Activated CD4-positive, CD25-positive, alpha-beta regulatory T cell treated with anti-CD3 and anti-CD28 coated beads, Interleukin-2, amount 50 U/mL, for 24 hours (primary cell): ENCODE measurements at regions not wholly inside any gene's neighbourhood (a gene's known extent, or its start where the extent isn't known, plus 50 kb on each side); places are given as distances from the start of the nearest gene placed in this dataset.
A peak's percentile ranks its signal among the peaks of the same experiment; 100 is the strongest.

Source experiments
- ATAC-seq, 2 donors: fragments of 150-1000 bp; cut with Tn5 transposase; one replicate each; pipeline ENCODE4 v1.10.0; 2021; ENCODE audit warnings: mild to moderate bottlenecking in 1 of 2, moderate library complexity in 1 of 2

DNA sequence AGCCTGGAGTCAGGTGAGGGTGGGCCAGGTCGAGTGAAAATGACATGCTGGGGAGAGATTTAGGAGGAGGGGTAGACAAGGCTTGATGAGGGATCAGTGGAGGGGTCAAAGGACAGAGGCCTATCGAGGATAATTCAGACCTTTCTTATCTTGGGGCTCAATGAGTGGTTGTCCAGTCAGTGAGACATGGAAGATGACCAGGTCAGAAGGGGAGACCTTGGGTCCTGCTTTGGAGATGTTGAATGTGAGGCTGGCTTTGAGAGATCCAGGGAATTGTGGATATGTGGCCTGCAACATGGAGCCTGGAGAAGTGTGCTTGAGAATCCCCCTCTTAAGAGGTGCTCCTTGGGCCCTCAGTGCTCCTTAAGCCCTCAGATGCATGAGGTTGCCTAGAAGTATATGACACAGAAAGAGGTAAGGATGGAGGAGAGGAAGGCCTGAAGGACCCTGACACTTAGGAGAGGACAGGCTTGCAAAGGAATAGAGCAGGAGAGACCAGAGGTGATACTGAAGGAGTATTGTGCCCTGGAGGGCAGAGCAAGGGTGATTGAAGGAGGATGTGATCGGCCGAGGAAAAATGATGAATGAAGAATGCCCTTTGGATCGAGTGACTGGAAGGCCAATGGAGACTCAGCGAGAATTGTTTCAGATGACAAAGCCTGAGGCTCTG, 129.8 kb upstream of the GPR26 start:
- no peak for ATAC-seq

DNA sequence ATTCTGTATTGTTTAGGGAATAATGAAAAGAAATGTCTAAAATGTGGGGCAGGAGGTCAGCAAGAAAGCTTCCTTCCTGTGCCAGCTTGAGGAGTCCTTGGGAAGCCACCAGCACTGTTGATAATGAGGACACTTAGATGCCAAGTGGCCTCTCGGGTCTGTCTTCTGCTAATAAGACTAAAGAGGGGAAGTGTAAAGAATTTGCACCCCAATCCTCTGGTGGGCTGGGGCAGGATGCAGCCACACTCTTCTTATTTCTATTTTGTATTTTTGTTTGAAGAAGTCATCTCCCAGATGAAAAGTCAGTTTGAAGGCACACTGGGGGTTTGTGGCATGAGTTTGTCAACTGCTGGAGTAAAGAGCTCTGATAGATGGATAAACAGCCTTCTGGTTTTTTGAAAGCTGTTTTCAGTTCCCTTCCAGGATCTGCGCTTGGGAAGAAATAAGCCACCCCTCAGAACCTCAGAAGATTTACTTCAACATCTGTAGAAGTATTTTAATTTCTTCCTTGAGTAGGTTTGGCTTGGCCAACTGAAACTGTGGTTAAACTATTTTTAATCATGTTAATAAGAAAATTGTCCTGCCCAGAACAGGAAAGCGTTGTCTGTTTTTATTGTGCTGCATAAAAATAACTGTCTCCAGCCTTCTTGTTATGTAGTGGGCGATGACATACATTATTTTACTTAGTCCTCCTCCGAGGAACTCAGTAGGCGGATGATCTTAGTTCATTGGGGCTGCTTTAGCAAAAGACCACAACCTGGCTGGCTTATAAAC, 128.8 kb upstream of the GPR26 start:
- no peak for ATAC-seq

DNA sequence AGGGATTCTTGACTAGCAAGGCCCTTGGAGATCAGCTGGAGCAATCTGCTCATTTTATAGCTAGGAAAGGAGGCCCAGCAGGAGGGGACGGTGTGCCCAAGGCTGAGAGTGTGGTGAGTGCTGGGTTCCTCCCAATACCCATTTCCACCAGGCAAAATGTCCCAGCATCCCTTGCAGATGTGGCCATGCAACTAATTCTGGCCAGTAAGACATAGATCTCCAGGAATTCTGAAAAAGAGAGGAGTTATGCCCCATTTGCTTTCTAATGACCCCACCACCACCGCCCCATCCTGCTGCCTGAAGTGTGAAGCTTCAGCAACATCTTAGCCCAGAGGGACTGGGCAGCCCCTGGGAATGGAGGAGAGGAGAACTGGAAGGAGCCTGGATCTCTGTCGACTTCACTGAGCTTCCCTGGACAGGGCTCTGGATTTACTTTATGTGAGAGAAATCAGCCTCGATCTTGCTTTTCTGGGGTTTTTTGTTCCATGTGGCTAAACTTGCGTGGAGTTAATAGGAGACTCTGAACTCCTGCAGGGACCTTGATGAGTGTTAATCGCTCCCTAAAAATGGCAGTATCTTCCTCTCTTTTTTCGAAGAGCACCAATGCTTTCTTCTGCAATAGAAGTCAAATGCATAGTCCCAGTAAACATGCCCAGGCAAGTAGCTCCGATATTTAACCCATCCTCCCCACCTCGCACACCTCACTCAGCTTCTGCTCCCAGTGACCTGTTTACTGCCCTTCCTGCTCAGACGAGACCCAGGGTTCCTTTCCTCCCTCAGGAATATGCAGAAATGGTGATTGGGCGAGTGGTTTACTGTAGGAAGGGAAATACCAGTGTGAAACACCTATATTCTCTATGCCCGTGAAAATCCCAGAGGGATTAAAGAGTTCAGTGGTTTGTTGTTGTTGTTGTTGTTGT, 127.5 kb upstream of the GPR26 start:
- no peak for ATAC-seq

DNA sequence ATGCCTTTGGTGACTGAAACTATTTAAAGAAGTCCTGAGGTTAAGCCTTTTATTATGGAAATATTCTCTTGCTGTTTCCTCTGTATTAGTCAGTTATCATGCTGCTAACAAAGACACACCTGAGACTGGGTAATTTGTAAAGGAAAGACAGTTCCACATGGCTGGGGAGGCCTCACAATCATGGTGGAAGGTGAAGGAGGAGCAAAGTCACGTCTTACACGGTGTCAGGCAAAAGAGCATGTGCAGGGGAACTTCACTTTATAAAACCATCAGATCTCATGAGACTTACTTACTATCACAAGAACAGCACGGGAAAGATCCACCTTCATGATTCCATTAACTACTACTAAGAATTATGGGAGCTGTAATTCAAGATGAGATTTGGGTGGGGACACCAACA, 121.2 kb upstream of the GPR26 start:
- ATAC-seq = no peak

DNA sequence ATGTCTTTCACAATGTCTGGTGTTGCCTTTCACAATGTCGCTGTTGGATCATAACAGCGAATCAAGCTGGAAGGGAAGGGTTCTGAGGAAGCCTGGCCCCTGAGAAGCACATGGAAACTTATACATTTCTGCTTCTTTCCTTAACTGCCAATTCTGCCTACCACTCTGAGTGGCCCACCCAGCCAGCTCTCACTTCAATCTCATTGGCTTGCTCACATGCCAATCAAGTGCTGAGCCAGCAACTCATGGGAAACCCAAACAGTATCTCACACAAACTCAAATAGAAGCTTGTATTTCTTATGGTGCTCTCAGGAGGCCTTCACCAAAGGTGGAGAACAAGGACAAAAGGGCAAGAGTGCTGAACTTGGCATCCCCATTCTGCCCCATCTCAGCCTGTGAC, 117.4 kb upstream of the GPR26 start:
- no peak for ATAC-seq

DNA sequence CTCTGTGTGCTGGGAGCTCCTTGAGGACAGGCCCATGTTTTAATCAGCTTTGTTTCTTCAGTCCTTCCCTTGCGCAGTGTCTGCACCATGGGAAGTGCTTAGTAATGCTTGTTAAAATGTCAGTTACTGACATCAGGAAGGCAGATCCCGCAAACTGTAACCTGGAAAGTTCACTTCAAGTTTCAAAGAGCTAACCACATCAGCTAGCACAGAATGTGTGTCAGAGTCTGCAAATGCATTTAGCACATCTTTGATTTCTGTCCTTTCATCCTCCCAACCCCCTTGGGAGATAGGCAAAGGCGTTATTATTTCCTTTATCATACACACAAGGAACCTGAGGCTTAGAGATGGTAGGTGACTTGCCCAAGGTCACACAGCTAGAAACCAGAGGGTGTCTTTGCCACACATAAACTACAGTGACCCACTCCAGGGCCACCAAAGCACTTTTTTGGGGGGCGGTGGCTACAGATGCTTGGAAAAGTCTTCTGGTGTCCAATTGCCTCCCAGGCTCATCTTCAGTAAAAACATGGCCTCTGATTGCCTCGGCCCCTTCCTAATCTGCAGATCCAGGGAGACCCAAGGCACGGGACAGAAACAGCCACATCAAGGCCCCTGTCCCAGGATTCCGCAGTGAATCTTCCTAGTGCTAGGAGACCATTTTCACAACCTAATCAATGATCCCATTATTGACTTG, 116.2 kb upstream of the GPR26 start:
- no peak for ATAC-seq

DNA sequence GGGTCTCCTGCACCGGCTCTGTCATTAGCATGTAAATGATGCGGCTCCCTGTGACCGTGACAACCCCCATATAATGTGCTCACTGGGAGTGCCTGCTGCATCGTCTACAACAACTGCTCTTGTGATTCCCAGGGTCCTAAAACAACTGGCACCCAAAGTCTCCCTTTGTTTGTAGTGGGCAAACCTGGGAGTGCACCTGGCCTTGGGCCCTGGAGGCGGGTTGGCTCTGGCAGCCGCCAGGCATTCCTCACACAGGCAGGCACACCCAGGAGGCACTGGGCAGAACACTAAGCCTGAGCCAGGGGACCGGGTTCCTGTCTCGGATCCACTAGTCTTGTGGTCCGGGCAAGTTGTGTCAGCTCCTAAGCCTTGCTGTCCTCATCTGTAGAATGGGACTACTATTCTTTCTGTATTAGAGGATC, 115.5 kb upstream of the GPR26 start:
- ATAC-seq = no peak

DNA sequence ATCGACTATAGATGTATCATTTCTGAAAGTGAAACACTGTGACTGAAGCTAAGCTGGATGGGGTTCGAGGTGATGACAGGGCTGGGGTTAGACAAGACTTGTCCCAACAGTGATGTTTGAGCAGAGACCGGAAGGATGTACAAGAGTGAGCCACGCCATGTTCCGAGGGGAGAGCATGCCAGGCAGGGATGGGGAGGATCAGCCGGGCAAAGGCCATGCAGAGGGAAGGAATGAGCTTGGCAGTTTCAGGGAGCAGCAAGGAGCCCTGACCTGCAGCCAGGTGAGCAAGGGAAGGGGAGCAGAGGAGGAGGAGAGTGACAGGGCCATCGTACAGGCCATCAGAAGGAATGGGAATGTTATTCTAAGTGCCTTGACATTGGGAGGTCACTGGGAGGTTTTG, 114.9 kb upstream of the GPR26 start:
- no peak for ATAC-seq

DNA sequence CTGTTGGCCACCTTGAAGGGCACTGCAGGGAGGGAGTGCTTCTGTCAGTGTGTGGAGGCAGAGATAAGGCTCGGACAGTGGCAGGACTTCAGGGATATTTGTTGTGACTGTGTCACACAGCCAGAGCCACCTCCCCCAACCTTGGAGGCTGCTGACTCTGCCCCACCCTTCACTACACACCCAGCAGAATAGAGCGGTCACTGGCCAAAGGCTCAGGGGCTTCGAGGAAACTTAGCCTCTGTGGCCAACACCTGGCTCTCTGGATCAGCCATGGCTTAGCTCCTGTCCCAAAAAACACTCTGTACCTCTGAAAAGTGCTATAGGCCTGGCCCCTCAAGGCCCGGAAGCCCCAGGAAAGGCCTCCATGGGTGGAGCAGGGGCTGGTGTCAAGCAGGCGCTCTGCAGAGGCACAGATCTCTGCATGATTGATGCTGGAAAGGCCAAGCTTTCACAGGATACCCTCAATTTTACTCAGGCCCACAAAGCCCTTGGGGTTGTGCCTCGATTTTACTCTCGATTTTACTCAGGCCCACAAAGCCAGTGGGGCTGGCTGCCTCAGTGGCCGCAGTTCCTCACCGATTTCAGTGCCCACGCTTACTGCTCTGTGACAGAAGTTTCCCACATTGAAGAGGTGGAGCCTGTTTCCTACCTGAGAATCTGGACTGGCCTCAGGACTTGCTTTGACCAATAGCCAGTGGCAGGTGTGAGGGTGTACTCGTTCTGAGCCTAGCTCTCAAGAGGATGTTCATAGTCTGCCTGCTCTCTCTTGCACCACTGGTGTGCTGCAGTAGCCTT, 113.2 kb upstream of the GPR26 start:
- no peak for ATAC-seq

DNA sequence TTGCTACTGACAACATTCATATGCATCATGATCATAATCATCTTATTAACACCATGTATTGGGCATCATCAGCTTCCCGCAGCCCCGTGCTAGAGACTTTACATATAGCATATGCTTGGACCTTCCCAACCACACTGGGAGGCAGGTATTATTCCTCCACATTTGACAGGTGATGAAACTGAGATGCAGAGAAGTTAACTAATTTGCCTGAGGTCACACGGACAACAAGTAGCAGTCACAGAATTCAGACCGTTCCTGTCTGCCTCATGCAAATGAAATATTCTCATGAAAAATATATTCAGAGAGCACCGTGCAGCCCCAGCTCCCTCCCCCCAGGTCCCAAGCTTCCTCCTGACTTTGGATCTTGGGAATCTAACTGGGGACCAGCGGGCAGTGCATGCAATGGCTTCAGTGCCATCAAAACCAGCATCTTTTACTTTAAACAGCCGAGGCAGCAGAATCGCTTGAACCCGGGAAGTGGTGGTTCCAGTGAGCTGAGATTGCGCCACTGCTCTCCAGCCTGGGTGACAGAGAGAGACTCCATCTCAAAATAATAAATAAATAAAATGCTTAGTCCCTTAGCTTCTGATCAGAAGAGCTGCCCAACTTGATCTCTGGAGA, 112.2 kb upstream of the GPR26 start:
- ATAC-seq = no peak

DNA sequence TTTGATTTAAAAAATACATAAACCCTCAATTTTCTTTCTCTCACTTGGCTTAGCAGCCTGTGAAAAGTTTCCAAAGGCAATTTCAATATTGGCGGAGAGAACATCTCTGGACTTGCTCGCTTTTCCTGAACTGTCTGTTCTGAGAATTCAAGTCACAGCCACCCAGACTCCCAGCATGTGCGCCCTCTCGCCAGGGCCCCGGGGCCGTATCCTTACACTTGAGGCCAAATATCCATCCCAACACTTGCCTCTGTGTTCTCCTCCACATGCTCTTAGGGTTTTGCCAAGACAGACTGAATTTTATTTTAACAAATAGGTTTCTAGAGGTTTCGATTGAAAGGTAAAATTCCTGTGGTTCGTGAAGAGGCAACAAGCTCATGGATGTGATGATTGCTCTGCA, 111.5 kb upstream of the GPR26 start:
- ATAC-seq = no peak

DNA sequence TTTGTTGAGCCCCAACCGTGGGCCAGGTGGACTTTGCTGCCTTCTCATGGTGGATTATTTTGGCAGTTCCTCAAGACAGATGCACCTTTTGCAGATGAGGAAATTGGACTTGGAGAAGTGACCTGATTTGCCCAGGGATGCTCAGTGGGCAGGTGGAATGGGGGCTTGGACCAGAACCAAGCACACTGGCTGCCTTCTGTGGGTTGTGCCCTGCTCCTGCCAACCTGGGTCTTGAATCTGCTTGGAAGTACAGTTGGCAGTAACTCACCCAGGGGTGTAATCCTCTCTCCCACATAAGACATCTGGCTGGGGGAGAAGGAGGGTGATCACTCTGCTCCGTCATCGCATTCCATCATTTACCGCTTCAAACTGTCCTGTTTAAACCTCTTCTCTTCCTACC, 110.5 kb upstream of the GPR26 start:
- ATAC-seq = no peak

DNA sequence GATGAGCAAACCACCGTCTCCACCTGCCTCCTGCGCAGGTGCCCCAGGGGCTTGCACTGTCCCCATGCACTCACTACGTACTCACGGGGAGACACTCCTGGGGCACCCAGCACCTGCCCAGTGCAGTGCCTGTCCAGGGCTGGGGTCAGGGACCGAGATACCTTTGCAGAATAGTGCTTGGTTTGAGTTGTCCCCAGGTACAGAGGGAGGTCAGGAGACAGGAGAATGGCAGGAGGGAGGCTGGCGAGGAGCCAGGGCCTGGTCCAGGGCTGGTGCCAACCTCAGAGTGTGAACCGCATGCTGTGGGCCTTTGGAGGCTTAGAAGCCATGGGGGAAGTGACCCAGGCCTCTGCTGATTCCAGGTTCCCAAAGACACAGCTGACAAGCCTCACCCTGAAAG, 110.1 kb upstream of the GPR26 start:
- ATAC-seq = no peak

DNA sequence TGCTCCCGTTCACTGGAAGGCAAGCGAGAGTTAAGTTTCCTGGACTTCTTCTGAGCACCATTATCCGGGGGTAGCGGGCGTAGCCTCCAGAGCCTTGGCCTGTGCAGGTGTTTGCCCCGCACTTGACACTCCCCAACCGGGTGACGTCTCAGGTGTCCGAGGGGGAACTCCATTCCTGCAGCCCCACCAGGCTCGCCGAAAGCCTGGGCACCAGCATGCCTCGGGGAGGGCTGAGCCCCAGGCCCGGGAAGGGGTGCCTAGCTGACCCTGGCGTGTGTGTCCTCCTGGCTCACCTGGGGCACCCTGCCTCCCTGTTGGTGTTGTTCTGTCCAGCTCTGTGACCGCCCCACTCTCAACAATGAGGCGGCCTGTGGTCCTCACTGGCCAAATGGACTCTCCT, 109.4 kb upstream of the GPR26 start:
- no peak for ATAC-seq

DNA sequence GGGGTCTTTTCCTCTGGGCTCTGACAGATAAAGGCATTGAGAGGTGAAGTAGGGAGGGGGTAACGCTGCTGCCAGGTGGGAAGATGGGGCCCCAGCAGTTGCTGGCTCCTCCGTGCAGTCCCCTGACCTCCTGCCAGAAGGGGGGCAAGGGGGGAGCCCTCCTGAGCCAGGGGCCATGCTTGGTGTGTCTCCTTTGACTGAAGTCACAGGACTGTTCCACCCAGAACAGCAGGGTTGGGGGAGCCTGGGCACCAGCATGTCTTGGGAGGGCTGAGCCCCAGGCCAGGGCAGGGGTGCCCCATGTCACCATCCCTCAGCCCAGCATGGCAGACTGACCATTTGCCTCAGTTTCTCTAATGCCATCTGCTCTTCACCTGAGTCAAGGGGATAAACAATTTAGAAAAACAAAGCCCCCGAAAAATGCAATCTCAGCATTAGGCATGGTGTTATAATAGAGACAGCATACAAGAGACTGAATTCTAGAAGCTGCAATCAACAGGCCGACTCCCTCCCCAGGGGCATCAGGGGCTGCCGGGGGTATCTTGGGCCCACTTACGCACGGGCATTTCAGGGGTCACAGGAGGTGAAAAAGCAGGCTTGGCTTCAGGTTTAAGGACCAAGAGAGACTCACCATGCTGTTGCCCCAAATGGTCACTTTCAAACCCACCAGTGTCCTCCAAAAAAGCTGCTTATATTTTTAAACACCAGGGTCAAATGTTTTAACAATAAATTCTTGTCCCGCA, 108.6 kb upstream of the GPR26 start:
- ATAC-seq = no peak

DNA sequence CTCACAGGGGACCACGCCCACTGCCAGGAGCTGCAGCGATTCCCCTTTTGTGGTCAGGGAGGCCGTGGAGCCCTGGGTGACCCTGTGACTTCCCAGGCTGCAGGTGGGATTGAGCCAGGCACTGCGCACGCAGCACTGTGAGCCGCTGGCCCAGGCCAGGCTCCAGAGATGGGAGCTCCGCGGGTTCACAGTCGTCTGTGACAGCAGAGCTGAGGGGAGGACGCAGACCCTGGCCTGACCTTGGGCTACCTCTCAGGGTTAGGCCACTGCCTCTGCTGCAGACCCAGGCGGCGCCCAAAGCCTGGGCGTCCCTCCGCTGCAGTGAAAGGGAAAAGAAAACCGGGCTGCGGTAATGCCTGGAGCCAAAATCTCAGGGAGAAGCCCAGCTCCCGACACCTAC, 107.5 kb upstream of the GPR26 start:
- ATAC-seq = no peak

DNA sequence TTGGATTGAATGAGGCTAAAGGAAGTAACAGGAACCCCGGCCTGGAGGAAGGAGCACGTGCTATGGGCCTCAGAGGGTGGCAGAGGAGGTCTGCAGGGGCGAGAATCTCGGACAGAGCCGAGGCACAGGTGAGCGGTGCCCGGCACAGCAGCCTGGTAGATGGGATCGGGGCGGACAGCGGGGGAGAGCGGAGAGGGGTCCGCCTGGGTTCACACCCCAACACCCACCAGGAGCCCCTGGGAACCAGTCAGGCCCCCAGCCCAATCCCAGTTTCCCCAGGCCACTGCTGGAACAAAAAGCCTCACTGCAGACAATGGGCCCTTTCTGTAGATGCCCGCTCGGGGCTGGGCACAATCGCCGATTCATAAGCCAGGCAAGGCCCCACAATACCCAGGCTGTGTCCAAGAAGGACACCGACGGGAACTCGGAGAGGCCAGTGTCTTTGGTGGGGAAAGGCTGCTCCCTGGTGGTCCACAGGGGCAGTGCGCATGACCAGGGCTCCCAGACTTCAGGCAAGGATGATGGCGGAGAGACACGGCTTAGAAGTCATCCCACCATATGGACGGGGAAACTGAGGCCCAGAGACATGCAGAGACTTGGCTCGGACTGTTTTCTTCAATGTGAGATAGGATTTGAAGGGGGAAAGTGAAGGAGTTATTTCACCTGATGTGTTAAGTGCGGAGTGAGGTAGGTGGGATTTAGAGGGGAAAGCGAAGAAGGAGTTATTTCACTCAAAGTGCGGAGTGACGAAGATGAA, 106.9 kb upstream of the GPR26 start:
- ATAC-seq = peak; percentile 53 to 56

DNA sequence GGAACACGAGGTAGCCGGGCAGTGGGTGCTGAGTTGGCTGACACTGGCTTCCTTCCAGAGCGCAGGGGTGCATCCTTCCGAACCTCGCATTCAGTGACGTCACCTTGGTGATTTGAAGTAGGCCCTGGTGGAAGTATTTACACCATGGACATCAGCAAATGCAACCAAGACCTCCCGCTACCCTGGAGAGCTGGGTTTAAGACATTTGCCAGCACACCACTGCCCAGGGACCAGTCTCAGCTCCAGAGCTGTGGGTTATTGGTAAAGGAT, 106.4 kb upstream of the GPR26 start:
- no peak for ATAC-seq

DNA sequence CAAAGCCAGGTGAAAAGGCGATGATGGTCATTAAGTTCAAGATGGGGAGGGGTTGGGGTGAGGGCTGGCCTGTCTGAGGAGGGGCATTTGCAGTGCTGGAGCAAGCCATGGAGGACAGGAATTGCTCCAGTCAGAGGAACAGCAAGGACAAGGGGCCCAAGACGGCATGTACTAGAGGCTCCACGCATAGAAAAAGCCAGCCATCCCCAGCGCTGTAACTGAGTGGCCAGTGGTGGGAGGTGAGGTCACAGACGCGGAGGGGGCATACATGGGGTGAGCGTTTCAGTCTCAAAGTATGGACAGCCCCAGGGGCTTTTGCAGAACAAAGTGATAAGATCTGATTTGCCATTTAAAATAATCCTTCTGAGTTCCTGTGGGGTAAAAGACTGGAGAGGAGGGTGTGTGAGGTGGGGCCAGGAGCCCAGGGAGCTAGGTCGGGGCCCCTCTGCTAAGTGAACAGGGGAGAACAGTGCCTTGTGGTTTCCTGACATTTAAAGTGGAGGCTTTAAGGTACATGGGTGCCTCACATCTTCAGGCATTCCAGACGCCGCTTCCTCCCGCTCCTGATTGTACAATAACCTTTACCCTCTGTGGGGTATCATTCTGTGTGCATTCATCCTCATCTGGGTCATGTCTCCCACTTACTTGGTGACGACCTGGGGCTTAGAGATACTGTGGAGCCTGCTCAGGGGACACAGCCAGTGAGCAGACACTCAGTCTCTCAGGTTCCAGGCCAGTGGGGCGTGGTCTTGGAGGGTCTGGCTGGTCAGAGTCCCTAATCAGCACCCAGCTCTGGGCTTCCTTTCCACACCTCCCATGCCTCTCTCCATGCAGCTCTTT, 105.6 kb upstream of the GPR26 start:
- no peak for ATAC-seq

DNA sequence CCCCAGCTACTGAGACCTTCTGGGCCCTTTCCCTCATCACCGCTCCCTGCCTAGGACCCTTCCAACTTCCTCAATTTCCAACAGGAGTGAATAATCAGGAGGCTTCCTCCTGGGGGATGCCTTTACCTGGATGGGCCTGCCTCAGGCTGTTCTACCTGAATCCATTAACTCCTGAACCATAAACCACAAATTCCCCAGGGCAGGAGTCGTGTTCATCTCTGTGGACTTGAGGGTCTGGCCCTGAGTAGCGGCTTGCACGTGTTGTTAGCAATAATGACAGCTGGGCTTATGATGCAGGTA, 105.1 kb upstream of the GPR26 start:
- no peak for ATAC-seq
